ENCODE measurements at regions not wholly inside any gene's neighbourhood (a gene's known extent, or its start where the extent isn't known, plus 50 kb on each side); places are given as distances from the start of the nearest gene placed in this dataset.
"Not testable (repeated sequence)": the region's sequence is repeated elsewhere in the genome, so short reads cannot be mapped to it uniquely, and the experiment has no call there.

- FAIRE-seq (no peak), DNase-seq (ENCODE audit: insufficient read length, low spot score) (no peak)
Measured at GRCh38 chr7:63044721-63045120, 953.9 kb upstream of the ZNF722 start.

GRCh38 chr7:63045575-63045974 is 953.1 kb upstream of the ZNF722 start:
- FAIRE-seq = no peak
- no peak for DNase-seq (ENCODE audit: insufficient read length, low spot score)

- FAIRE-seq (no peak), DNase-seq (ENCODE audit: insufficient read length, low spot score) (no peak)
Measured at GRCh38 chr7:63046612-63047011, 952.0 kb upstream of the ZNF722 start.

GRCh38 chr7:63047061-63047460 is 951.6 kb upstream of the ZNF722 start:
- FAIRE-seq = no peak
- DNase-seq (ENCODE audit: insufficient read length, low spot score) = no peak

- FAIRE-seq (no peak), DNase-seq (ENCODE audit: insufficient read length, low spot score) (no peak)
Measured at GRCh38 chr7:63047546-63047945, 951.1 kb upstream of the ZNF722 start.

GRCh38 chr7:63054191-63054661 is 944.4 kb upstream of the ZNF722 start:
- DNase-seq (ENCODE audit: insufficient read length, low spot score) (no peak), FAIRE-seq (no peak)

- DNase-seq (ENCODE audit: insufficient read length, low spot score) (no peak), FAIRE-seq (no peak)
Measured at GRCh38 chr7:63057265-63057664, 941.4 kb upstream of the ZNF722 start.

- not testable (repeated sequence) for DNase-seq (ENCODE audit: insufficient read length, low spot score); FAIRE-seq
Measured at GRCh38 chr7:63060701-63061100, 937.9 kb upstream of the ZNF722 start.

GRCh38 chr7:63065684-63066083 is 933.0 kb upstream of the ZNF722 start:
- FAIRE-seq = no peak
- DNase-seq (ENCODE audit: insufficient read length, low spot score) = no peak

GRCh38 chr7:63066235-63066634 is 932.4 kb upstream of the ZNF722 start:
- not testable (repeated sequence) for FAIRE-seq; DNase-seq (ENCODE audit: insufficient read length, low spot score)

- FAIRE-seq (no peak), DNase-seq (ENCODE audit: insufficient read length, low spot score) (no peak)
Measured at GRCh38 chr7:63067897-63068585, 930.6 kb upstream of the ZNF722 start.

GRCh38 chr7:63070696-63071095 is 928.0 kb upstream of the ZNF722 start:
- DNase-seq (ENCODE audit: insufficient read length, low spot score) = no peak
- no peak for FAIRE-seq

GRCh38 chr7:63071396-63071795 is 927.3 kb upstream of the ZNF722 start:
- FAIRE-seq (no peak), DNase-seq (ENCODE audit: insufficient read length, low spot score) (no peak)

GRCh38 chr7:63071920-63072319 is 926.7 kb upstream of the ZNF722 start:
- no peak for DNase-seq (ENCODE audit: insufficient read length, low spot score)
- FAIRE-seq = no peak

GRCh38 chr7:63072806-63073205 is 925.8 kb upstream of the ZNF722 start:
- no peak for FAIRE-seq
- no peak for DNase-seq (ENCODE audit: insufficient read length, low spot score)

- DNase-seq (ENCODE audit: insufficient read length, low spot score) (no peak), FAIRE-seq (no peak)
Measured at GRCh38 chr7:63073286-63073685, 925.4 kb upstream of the ZNF722 start.

GRCh38 chr7:63073736-63074135 is 924.9 kb upstream of the ZNF722 start:
- DNase-seq (ENCODE audit: insufficient read length, low spot score) = no peak
- FAIRE-seq = no peak

- FAIRE-seq = no peak
- DNase-seq (ENCODE audit: insufficient read length, low spot score) = no peak
Measured at GRCh38 chr7:63077841-63078240, 920.8 kb upstream of the ZNF722 start.

- DNase-seq (ENCODE audit: insufficient read length, low spot score) = no peak
- no peak for FAIRE-seq
Measured at GRCh38 chr7:63080406-63080805, 918.2 kb upstream of the ZNF722 start.

- DNase-seq (ENCODE audit: insufficient read length, low spot score) = no peak
- no peak for FAIRE-seq
Measured at GRCh38 chr7:63080831-63081230, 917.8 kb upstream of the ZNF722 start.

GRCh38 chr7:63087575-63088190 is 911.0 kb upstream of the ZNF722 start:
- no peak for FAIRE-seq
- DNase-seq (ENCODE audit: insufficient read length, low spot score) = no peak

GRCh38 chr7:63092951-63093350 is 905.7 kb upstream of the ZNF722 start:
- no peak for FAIRE-seq
- no peak for DNase-seq (ENCODE audit: insufficient read length, low spot score)
